ENCODE measurements at regions not wholly inside any gene's neighbourhood (a gene's known extent, or its start where the extent isn't known, plus 50 kb on each side); places are given as distances from the start of the nearest gene placed in this dataset.

- FAIRE-seq, result no peak
- WGBS, 2 experiments (ENCODE audit: extremely low coverage in 1 of 2, insufficient coverage in 1 of 2, insufficient read length in 1 of 2, insufficient replicate concordance in 2 of 2, low coverage in 1 of 2, low lambda C conversion rate in 2 of 2, missing lambda C conversion rate in 1 of 2), result 90% methylated on average over 4 of the region's 4 CpGs; no CpG with 5 or more reads in 1 of the 2 experiments
- TF ChIP-seq CHD7 (IDR thresholded peaks at IDR 0.05; ENCODE audit: insufficient replicate concordance, low read length), result no peak
Measured at GRCh38 chr4:111018216-111018615, 395.3 kb upstream of the PITX2 start.

More at GRCh38 chr4:111018216-111018615, 395.3 kb upstream of the PITX2 start:
- Histone ChIP-seq H3K4me2 (ENCODE audit: insufficient read depth in 1 of 2, low read depth in 2 of 2, low read length in 2 of 2) (no peak overlapping the region), H2AFZ (ENCODE audit: low read length) (no peak overlapping the region), H3K79me2 (ENCODE audit: control insufficient read depth in 1 of 2, insufficient read depth in 2 of 2, low read length in 2 of 2) (no peaks in the 10 kb centered on the region), H2BK20ac (ENCODE audit: low read length) (no peak overlapping the region), H2BK15ac (ENCODE audit: low read length) (no peak overlapping the region), H2BK120ac (replicated peaks; ENCODE audit: low read depth, low read length) (no peak overlapping the region), H2AK5ac (ENCODE audit: low read depth, low read length) (no peak overlapping the region), H4K5ac (ENCODE audit: insufficient read length, low read depth, low read length) (no peak overlapping the region), H3K18ac (ENCODE audit: extremely low read depth, low read length) (no peak overlapping the region), H3K36me3 (ENCODE audit: control insufficient read depth in 2 of 4, insufficient read depth in 4 of 4, low read length in 3 of 4) (no peaks in the 10 kb centered on the region), H3K27me3 (replicated peaks in 1 of 4; ENCODE audit: control insufficient read depth in 3 of 4, extremely low read depth in 1 of 4, insufficient read depth in 3 of 4, low read length in 3 of 4) (peaks cover 0 to 1% (median 0%) of the 10 kb centered on the region in 4 experiments; a peak in 2 of 7 replicates), H3K4me1 (replicated peaks in 1 of 4; ENCODE audit: control insufficient read depth in 3 of 4, insufficient read depth in 4 of 4, low read length in 3 of 4) (no peaks in the 10 kb centered on the region), H3K4ac (replicated peaks; ENCODE audit: insufficient read length, low read depth, low read length) (no peak overlapping the region), H3K9ac (replicated peaks in 1 of 4; ENCODE audit: extremely low read depth in 1 of 4, low read depth in 3 of 4, low read length in 3 of 4) (no peak overlapping the region), H4K8ac (ENCODE audit: extremely low read depth, insufficient read depth, low read length) (no peak overlapping the region), H3K56ac (replicated peaks; ENCODE audit: insufficient read length, low read depth, low read length) (no peak overlapping the region), H4K91ac (replicated peaks; ENCODE audit: insufficient read length, low read length) (no peak overlapping the region), H4K20me1 (replicated peaks in 1 of 2; ENCODE audit: control insufficient read depth in 1 of 2, insufficient read depth in 2 of 2, low read length in 2 of 2) (no peaks in the 10 kb centered on the region), H2BK12ac (ENCODE audit: low read depth, low read length) (no peak overlapping the region), H3K9me3 (ENCODE audit: insufficient read depth in 2 of 2, low read depth in 1 of 2, low read length in 1 of 2) (no peaks in the 10 kb centered on the region), H3K14ac (ENCODE audit: insufficient read length) (no peak overlapping the region), H3K23ac (ENCODE audit: insufficient read length) (no peak overlapping the region), H3K79me1 (ENCODE audit: low read depth, low read length) (no peaks in the 10 kb centered on the region), H3K4me3 (ENCODE audit: extremely low read depth in 1 of 4, insufficient read depth in 2 of 4, low read depth in 3 of 4, low read length in 4 of 4) (no peak overlapping the region), H3K23me2 (ENCODE audit: low read depth, low read length) (no peaks in the 10 kb centered on the region), H3K27ac (ENCODE audit: low read depth, low read length) (no peak overlapping the region), H2BK5ac (ENCODE audit: low read depth, low read length) (no peak overlapping the region)
- ChIA-PET POLR2A (ENCODE audit: partially characterized antibody) (no interaction called here), CTCF (ENCODE audit: partially characterized antibody) (no interaction called here)
- no peak for DNase-seq (ENCODE audit: low read depth in 1 of 2, low spot score in 2 of 2)
